ENCODE measurements at regions not wholly inside any gene's neighbourhood (a gene's known extent, or its start where the extent isn't known, plus 50 kb on each side); places are given as distances from the start of the nearest gene placed in this dataset.
A peak's percentile ranks its signal among the peaks of the same experiment; 100 is the strongest.

DNA sequence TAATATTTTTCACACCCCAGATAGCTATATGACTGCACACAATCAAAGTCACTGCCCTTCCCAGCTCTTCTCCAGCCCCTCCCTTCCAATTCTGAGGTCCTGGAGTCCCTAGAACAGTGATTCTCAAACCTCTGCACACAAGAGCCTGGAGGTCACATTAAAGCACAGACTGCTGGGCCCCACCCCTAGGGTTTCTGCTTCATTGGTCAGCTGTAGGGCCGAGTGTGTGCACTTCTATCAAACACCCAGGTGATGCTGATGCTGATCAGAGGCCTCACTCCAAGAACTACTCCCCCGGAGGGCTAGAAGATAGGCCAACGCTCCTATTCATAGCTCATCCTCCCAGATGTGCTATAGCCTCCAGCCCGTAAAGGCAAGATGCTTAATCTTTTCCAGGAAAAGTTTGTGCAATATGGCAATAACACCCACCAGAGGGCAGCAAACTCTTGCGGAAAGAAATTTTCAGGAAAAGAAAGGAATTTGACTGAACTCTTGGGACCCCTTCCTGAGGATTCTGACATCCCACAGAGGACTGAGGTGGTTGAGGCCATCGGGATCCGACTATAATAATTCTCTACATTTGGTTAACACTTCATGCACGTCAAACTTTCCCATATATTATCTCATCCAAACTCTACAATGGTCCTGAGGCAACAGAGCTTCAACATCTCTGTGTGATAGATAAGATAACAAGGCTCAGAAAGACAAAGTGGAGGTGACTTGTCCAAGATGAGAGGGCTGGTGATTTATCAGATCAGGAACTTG is 194.2 kb upstream of the PKDCC start:
- DNase-seq (ENCODE audit: low read depth), result peak; percentile 61

DNA sequence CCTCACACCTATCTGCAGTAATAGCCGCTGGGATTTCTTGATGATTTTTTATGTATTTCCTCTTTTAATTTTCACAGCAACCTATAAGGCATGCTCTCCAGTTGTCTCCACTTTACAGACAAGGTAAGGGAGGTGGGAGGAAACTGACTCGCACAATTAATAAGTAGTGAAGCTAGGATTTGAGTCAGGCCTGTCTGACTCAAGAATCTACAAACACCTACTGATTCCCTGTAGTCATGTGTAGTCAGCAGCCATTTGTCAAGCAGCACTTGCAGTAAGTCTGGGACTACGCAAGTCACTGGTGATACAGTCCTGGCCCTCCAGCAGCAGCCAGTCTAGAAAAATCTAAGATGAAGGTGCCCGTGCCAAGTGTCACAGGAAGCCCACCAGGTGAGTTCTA is 193.6 kb upstream of the PKDCC start:
- DNase-seq (ENCODE audit: low read depth), result no peak

DNA sequence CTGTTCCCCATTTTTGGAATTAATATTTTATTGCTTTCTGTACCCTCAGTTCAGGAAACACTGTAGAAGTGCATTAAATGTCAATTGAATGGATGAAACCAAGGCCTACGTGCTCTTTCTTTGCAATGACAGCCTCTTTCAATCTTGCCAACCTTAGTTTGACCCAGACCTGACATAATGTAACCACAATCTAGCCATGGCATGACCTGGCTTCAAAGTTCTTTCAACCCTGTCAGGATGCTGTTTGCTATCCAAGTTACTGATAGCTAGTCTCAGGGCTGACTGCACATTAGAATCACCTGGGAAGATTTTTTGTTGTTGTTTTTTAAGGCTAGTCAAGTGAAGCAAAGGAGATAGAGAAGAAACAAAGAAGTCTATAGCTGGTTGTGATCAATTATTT is 190.9 kb upstream of the PKDCC start:
- no peak for DNase-seq (ENCODE audit: low read depth)

DNA sequence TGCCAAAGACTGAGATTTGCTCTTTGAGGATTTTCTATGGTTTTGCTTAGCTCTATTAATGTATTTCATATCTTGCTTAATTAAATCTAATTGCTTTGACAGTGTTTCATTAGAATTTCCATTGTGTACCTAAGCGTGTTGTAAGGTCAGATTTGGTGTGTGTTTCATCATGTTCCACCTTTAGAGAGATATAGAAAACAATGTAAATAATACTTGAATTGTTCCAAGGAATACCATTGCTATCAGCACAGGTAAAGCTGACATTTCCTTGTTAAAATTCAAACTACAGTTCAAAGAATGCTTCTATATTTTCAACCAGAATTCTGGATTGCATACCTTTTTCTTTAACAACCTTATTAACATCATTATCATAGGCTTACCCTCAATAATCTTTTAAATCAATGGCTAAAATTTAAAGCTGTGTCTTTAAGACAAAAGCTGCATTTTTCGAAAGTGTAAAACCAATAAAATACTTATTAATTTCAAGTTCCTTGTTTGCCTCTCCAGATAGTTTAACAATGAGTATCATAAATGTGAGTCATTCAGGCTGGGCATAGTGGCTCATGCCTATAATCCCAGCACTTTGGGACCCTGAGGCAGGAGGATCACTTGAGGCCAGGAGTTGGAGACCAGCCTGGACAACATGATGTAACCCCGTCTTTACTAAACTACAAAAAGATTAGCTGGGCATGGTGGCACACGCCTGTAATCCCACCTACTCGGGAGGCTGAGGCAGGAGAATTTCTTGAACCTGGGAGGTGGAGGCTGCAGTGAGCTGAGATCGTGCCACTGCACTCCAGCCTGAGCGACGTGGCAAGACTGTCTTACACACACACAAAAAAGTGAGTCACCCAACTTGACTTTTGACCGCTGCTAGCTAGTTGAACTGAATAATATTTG is 188.0 kb upstream of the PKDCC start:
- DNase-seq (ENCODE audit: low read depth), result peak; percentile 68

DNA sequence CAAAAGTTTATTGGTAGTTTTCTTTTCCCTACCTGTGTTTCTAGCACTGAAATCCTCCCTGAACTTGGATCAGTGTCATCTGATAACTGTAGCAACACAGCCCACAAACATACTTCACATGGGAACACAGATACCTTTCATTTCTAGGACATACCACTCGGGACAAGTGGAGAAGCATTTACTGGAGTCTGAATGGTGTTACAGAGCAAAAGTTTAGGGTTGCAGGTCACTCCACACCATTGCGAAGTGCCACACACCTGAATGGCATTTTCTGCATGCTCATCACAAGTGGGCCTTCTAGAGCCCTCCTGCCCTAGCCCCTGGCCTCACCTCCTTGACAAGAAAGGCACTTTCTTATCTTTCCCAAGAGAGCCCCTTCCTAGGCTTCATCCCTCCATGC is 184.8 kb upstream of the PKDCC start:
- DNase-seq (ENCODE audit: low read depth), result no peak

DNA sequence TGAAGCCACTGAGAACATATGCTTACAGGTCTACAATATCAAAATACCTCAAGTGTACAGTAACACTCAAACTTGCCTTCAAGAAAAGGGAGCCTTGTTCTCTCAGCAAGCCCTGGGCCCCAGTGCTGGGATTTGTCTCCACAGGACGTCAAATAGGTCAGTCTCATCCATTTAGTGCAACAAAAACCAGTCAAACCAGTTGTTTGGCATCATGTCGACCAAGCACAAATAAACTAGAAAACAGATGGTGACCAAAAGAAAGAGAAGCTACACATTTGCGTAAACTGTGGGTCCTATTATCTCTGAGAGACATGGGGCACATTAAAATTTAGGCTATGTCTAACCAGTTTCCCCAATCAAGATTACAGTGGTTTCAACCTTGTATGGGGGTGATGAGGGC is 182.6 kb upstream of the PKDCC start:
- DNase-seq (ENCODE audit: low read depth), result no peak

DNA sequence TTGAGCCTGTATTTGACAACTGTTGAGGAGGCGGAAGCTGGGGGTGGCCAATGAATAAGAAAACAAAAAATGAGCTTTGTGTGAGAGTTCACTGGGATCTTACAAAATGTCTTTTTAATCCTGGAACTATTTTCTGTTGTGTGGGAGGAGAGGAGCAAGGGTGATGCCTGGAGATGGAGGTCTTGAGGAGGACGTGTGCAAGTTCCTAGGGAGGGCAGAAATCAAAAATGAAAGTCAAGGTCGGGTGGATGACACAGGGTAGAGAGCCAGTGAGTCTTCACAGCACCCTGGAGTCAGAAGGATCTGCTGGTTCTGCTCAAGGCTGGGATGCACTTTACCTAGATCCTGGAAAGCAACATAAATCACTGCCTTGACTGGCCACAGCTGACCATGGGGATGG is 180.3 kb upstream of the PKDCC start:
- DNase-seq (ENCODE audit: low read depth), result peak; percentile 14

DNA sequence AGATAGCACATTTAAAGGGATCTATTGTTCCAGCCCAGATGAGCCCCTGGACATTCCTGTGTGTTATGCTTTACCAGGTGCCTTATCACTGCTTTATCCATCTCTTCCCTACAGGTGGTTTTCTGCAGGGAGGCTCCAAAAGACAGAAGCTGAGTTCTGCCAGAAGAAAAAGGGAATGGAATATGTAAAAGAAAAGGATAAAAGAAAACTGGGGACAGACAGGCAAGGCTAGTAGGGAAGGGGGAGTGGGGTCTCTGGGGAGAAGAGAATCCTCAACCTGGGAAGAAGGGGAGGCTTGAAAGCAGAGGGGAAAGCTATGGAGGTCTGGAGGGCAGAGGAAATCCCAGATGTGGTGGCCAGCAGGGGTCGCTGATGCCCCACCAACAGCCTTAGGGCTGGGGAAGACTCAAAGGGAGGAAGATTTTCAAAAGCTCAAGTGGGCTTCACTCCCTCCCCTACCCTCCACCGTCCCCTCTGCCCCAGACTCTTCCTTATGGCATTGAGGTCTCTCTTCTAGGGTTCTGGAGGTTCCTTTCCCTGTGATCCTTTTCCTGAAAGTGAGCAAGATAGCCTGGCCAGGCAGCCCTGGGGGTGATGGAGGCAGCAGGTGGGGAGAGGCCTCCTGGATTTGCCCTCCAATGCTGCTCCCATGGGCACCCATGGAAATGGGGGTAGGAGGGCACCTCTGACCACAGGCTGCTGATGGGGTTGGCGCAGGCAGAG is 178.1 kb upstream of the PKDCC start:
- peak; percentile 65 for DNase-seq (ENCODE audit: low read depth)

DNA sequence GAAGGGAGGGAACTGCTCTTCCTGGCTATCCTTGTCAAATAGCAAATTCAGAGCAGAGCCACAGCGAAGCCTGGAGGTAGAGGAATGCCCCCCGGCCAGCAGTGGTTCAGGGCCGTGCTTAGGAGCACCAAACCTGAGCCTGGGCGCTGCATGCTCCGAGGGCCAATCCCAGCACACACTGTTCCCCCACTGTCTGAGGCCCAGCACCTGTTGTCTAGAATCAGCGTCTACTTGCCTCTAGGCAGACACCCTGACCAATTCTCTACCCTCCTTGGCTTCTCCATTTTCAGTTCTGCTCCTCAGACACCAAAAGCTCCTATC is 177.6 kb upstream of the PKDCC start:
- DNase-seq (ENCODE audit: low read depth), result no peak

DNA sequence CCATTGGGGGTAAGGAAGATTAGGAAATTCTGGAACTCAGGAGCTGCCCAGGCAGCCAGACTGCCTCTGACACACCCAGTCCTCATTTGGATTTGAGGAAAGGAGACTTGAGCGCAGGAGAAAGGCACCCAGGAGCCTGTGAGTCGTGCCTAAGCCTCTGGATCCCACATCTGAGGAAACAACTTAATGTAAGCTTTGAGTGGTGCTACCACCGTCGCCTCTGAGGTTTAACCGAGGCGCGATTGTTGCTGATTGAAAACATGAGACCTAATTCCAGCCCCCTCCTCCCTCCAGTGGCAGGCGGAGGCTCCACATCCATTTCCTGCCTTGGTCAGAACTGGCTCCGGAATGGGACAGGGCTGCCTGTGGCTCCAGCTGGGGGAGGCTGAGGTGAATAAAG is 176.7 kb upstream of the PKDCC start:
- peak; percentile 15 for DNase-seq (ENCODE audit: low read depth)

DNA sequence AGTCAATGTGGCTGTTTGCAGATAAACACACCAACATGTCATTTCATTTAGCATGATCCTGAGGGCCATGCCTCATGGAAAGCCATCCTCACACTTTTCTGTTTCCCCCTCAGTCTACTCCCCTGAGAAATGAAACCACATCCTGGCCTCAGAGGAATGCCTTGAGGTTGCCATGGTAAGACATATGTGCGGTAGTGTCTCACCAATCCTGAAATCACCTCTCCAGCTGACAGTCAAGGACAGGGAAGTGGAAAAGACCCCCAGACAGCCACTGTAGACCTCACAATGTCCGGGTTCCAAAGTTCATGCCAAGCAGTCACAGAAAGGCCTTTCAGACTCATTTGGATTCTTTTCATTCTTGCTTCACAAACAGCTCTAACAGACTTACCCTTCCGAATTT is 175.2 kb upstream of the PKDCC start:
- DNase-seq (ENCODE audit: low read depth), result peak; percentile 27

DNA sequence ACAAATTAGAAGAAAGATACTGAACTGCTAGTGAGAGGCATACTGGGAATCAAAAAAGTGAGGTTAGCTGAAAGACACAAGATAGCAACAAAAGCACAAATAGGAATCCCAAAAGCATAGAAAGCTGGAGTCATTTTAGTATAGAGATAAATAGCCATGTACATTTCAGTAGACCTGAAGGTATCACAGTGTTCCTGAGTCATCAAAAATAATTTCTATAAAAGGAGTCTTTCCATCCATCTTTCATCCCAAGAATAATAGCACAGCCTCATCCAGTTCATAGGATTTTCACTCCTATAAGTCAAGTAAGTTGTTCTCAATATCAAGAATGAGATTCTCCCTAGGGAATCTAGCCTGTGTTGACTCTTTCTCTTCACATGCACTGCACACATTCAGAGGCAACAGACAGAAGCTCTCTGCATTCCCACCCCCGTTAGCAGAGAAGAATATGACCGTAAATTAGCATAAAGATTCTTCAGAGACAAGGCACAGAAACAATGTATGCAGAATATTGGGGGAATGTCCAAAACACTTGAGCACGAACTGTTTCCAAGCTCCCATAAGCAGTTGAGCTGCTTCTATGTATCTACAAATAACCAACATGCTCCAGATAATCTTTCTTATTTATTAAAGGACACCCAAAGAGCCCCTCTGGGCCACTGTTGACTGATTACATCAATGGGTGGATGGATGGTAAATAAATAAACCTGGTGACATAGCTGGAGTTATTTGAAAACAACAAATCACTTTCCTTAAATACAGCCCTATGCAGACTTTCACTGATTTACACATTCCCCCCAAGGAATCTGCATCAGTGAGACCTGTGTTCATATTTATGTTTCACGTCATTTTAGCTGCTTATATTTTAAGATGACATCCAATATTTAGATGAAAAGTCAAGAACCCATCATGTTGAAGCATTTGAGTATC is 174.5 kb upstream of the PKDCC start:
- no peak for DNase-seq (ENCODE audit: low read depth)

DNA sequence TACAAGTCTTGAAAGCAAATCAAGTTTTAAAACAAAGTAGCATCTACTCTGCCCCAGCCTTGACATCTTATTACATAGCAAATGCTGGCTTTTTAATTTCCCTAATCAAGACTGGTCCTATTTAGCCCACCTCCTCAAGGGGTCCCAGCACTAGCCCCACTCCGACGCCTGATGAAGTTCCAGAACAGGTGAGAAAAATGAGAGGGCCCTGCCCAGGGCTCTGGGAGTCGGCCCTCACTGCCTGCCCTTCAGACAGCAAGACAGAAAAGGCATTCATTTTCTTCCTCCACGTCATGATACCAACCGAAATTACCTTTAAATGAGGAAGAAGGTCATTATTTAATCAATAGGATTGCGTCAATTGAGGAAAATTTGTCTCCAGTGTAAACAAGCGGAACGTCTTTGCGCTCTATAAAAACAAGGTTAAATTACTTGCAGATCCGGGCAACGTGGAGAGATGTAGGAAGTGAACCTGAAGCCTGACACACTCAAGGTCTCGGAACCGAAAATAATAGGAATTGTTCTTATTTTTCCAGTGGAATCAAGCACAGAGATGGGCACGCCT is 170.6 kb upstream of the PKDCC start:
- no peak for DNase-seq (ENCODE audit: low read depth)

DNA sequence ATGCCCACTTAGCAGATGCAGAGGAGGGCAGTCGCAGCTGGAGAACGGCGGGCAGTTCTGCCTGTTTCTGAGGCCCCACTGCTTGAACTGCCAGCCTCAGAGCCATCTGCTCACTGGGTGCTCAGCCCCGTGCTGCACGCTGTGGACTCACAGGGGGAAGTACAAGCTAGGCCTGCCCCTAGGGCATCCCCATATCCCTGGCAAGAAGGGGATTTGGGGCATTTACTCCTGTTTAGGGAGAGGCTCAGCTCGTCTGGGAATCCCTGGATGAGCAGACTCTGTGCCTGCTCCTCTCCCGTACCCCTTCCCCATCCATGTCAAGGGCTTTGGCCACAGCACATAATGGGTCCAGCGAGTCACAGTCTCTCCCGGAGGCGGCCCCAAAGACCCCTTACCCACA is 169.8 kb upstream of the PKDCC start:
- DNase-seq (ENCODE audit: low read depth), result no peak

DNA sequence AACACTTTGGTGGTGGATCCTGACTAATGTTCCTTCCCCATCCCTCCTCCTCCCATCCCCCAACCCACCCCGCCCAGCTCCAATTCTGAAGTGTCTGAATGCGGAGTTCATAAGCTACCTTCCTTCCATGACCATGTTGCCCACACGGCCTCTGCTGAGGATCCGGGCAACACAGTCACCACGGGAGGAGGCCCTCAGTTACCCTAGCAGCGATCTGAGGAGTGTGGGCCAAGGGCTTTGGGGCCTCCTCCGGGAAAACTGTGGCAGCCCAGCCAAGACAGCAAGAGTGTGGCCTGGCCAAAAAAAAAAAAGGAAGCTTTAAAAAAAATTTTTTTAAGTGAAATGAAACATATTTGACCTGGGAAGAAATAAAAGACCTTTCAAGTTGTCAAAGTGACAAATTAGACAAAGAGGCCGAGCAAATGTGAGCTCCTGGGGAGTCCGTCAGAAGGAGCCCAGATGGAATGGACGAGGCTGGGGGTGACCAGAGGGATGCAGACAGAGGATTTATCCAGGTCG is 169.0 kb upstream of the PKDCC start:
- DNase-seq (ENCODE audit: low read depth), result no peak

DNA sequence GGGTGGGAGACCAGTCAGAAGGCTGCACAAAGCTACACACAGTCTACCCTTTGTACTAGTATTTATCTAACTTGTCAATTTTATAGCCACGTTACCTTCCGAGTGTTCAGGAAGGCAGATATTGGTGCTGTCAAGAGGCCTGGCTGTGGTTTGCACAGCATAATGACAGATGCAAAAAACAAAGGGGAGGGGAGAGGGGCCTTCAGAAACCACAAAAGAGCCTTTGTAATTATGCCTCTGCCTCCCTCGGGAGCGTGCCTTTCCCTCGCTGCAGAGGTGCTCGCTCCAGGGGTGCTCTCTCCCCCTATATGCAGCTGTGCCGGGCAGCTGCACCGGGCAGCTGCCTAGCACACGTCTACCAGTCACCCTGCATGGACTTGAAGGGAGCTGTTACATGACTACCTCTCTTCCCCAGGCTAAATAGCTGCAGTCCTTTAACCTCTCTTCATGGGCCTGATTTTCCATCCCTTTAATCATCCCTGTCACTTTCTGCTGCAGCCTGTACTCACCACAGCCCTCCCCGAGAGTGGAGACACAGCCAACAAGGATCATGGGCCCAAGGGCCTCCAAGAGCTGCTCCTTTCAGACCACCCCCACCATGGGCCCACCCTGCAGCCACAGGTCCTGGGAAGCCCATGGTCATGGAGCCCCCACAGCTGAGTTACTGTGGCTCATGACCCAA is 168.4 kb upstream of the PKDCC start:
- no peak for DNase-seq (ENCODE audit: low read depth)

DNA sequence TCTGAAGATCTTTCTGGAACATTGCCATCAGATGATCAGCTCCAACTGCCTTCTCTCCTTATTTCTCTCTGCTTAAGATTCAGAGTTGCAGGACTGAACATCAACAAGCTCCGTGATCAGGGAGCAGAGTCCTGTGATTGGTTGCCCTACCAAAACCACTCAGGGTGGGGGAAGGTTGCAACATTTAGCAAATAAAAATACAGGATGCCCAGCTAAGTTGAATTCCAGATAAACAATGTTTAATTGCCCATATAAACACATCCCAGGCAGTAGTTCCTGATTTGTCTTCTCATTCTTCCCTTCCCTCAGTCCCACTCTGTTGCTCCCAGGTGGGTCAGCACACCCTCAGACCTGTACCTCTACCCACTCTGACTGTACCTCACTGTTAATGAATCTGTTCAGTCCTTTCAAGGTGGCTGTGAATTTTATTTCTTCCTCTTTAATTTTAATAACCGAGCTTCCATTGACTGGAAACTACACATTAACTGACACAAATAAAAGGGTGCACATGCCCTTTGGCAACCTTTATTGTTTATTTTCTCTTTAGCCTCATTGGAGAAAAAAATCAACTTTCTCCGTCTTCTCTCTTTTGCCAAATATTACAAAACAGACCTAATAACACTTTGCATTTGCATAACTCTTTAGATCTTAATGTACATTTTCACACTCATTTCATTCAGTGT is 167.1 kb upstream of the PKDCC start:
- no peak for DNase-seq (ENCODE audit: low read depth)

DNA sequence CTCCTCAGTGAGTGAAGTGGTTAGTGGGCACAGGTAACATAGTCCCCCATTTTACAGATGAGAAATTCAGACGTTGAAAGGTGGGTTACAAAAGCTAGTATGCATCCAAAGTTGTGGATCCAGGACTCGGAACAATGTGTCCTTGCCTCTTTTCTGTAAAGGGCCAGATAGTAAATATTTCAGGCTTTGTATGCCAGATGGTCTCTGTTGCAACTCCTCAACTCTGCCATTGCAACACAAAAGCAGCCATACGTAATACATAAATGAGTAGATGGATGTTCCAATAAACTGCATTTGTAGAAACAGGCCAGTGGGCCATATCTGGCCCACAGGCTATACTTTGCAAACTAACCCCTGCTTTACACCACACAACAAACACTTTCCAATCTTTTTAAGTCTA is 166.6 kb upstream of the PKDCC start:
- DNase-seq (ENCODE audit: low read depth), result no peak

DNA sequence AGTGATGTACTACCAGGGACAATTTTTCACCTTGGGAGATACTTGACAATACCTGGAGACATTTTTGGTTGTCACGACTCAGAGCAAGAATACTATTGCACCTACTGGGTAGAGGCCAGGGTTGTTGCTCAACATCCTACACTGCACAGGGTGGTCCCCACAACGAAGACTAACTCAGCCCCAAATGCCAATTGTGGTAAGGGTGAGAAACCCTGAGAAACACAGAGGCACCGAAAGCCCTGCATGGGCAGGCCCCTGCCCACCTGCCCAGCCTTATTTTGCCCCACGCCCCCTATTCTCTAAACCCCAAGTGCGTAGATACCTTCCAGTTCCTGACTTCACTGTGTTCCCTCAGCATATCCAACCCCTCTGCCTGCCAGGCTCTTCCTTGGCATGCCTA is 163.1 kb upstream of the PKDCC start:
- no peak for DNase-seq (ENCODE audit: low read depth)

DNA sequence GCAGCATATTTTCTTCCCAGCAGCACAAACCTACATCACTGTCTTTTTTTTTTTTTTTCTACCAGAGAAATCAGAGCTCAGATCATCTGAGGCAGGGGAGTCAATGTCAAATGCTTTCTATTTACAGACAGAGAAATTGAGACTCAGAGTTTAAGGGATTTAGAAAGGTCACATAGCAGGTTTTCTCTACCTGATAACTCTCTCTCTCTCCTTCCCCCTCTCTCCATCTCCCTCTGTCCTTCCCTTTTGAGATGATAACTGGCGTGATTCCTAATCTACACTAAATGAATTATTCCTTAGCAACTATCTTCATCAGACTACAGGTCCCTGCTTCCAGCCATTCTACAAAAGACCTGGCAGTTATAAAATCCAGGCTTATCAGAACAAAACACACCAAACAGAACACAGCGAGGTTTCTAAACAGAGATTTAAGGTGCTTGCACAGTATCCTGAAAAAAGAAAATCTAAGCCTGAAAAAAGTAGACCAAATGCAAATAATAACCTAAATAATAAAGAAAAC is 161.6 kb upstream of the PKDCC start:
- no peak for DNase-seq (ENCODE audit: low read depth)

All from EH (cell line).